CD4-positive, alpha-beta T cell (primary cell): ENCODE measurements at regions not wholly inside any gene's neighbourhood (a gene's known extent, or its start where the extent isn't known, plus 50 kb on each side); places are given as distances from the start of the nearest gene placed in this dataset.

Source experiments
- ATAC-seq: fragments of 200-7000 bp; cut with Tn5 transposase; one replicate; pipeline ENCODE4 v1.10.0; 2022; ENCODE audit warnings: mild to moderate bottlenecking; ENCODE audit not compliant: poor library complexity
- CTCF ChIA-PET: fragments of 350-600 bp; sonication (Branson Sonifier 250); formaldehyde crosslinking; loops from one replicate; lab custom pipeline; 2021; ENCODE audit warnings: antibody characterized with exemption, inconsistent platforms; lab: Charles Lee
- POLR2A ChIA-PET: fragments of 350-600 bp; sonication (Branson Sonifier 250); formaldehyde crosslinking; loops from one replicate; lab custom pipeline; 2021; ENCODE audit warnings: antibody characterized with exemption, inconsistent platforms; lab: Charles Lee
- DNase-seq, 14 experiments: peaks; one replicate each; pipeline ENCODE4 v3.0.0-alpha.2; 2013 to 2020; ENCODE audit warnings: mixed read lengths in 2 of 14
- H3K27ac ChIP-seq, 2 donors: one replicate each; pipeline versions ENCODE4 v1.5.1 to v1.7.0; 2013; ENCODE audit warnings: low read length in 2 of 2, low read depth in 1 of 2, mild to moderate bottlenecking in 1 of 2
- H3K27me3 ChIP-seq, 2 experiments: 1 replicate in 1 of 2; 2 replicates in 1 of 2; pipeline versions ENCODE4 v1.6.1 to v1.7.0; 2013; ENCODE audit warnings: low read length in 2 of 2, control low read depth in 1 of 2, mild to moderate bottlenecking in 1 of 2, moderate library complexity in 1 of 2; ENCODE audit not compliant: insufficient read depth in 2 of 2, control insufficient read depth in 1 of 2
- H3K36me3 ChIP-seq: one replicate; pipeline ENCODE4 v1.6.1; 2013; ENCODE audit warnings: low read length, control low read depth; ENCODE audit not compliant: insufficient read depth
- H3K4me1 ChIP-seq: one replicate; pipeline ENCODE4 v1.6.1; 2013; ENCODE audit warnings: low read length, control low read depth; ENCODE audit not compliant: insufficient read depth
- H3K4me3 ChIP-seq: one replicate; pipeline ENCODE4 v1.5.1; 2013; ENCODE audit warnings: mild to moderate bottlenecking, low read length, moderate library complexity
- H3K9me3 ChIP-seq, 2 experiments: 1 replicate in 1 of 2; 2 replicates in 1 of 2; pipeline versions ENCODE4 v1.6.1 to v1.7.0; 2013; ENCODE audit warnings: low read length in 2 of 2, mild to moderate bottlenecking in 2 of 2, control low read depth in 1 of 2, moderate library complexity in 1 of 2; ENCODE audit not compliant: control insufficient read depth in 1 of 2, insufficient read depth in 1 of 2
- H3K27ac Mint-ChIP-seq: one replicate; pipeline ENCODE4 v1.8.0; 2020; ENCODE audit warnings: mixed read lengths
- H3K27me3 Mint-ChIP-seq: one replicate; pipeline ENCODE4 v1.8.0; 2021; ENCODE audit warnings: mixed read lengths
- H3K36me3 Mint-ChIP-seq: one replicate; pipeline ENCODE4 v1.8.0; 2021; ENCODE audit warnings: low read depth, mixed read lengths
- H3K4me1 Mint-ChIP-seq: one replicate; pipeline ENCODE4 v1.8.0; 2021; ENCODE audit warnings: low read depth, mixed read lengths
- H3K4me3 Mint-ChIP-seq: one replicate; pipeline ENCODE4 v1.8.0; 2020; ENCODE audit warnings: mild to moderate bottlenecking, mixed read lengths
- H3K9me3 Mint-ChIP-seq: one replicate; pipeline ENCODE4 v1.8.0; 2020; ENCODE audit warnings: mixed read lengths
- intact Hi-C, 2 experiments: fragments of 100-400 bp; cut with DNase I in 1 of 2; cut with micrococcal nuclease in 1 of 2; formaldehyde crosslinking; loops; one replicate each; pipeline versions ENCODE4 v1.15.1 to v1.9.0; 2023 to 2025; cut with DNase I, micrococcal nuclease
- TF ChIP-seq, protein P1 (sequence below): fragments of 200-600 bp; IDR thresholded peaks from one replicate; pipeline ENCODE4 v1.8.0; 2022; ENCODE audit warnings: antibody characterized with exemption, mild to moderate bottlenecking

DNA sequence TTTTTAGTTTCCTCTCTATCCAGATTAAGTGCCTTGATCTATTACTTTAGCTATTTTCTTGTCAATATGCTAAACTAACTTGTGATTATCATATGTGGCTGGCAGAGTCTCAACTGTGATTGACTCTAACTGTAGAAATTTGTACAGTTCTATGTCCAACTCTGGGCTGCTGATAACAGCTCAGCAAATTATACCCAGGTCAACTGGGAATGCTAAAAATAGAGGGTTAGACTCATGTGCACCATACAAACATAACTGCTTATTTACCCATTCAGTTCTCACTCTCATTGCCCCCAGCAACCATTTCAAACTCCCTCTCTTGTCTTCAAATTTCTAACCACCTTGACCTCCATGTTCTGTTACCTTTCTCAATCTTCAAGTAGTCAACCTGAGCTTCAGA, 576.9 kb downstream of the TDRD15 start:
- ATAC-seq (no peak), DNase-seq (no peak)
- Histone ChIP-seq H3K27ac (no peak overlapping the region), H3K27me3 (no peaks in the 10 kb centered on the region), H3K4me3 (no peak overlapping the region), H3K9me3 (no peaks in the 10 kb centered on the region), H3K36me3 (no peaks in the 10 kb centered on the region), H3K4me1 (no peaks in the 10 kb centered on the region)
- Mint-ChIP-seq H3K4me1 (no peaks in the 10 kb centered on the region), H3K27me3 (no peaks in the 10 kb centered on the region), H3K4me3 (no peak overlapping the region), H3K27ac (no peak overlapping the region), H3K9me3 (peaks cover 4% of the 10 kb centered on the region), H3K36me3 (no peaks in the 10 kb centered on the region)
- TF ChIP-seq, protein P1, sequence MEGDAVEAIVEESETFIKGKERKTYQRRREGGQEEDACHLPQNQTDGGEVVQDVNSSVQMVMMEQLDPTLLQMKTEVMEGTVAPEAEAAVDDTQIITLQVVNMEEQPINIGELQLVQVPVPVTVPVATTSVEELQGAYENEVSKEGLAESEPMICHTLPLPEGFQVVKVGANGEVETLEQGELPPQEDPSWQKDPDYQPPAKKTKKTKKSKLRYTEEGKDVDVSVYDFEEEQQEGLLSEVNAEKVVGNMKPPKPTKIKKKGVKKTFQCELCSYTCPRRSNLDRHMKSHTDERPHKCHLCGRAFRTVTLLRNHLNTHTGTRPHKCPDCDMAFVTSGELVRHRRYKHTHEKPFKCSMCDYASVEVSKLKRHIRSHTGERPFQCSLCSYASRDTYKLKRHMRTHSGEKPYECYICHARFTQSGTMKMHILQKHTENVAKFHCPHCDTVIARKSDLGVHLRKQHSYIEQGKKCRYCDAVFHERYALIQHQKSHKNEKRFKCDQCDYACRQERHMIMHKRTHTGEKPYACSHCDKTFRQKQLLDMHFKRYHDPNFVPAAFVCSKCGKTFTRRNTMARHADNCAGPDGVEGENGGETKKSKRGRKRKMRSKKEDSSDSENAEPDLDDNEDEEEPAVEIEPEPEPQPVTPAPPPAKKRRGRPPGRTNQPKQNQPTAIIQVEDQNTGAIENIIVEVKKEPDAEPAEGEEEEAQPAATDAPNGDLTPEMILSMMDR = no peak
- intact Hi-C loops = no loop called here
- ChIA-PET POLR2A (no interaction called here), CTCF (no interaction called here)

DNA sequence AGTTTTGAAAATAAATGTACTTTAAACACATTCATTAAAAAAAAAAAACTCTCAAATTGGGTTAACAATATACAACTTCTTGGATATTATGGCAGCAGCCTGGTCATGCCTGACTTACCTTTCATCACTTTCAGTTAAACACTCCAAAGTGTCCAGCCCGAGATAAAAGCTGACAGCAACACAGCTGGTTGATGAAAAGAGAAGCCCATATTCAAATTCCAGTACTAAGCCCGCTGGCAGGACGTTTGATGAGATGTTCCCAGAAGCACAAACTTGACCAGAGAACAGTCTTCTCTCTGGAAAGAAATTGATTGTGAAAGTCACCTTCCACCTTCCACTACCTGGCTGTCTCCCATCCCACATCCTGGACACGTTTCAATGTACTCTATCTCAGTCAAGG, 586.3 kb downstream of the TDRD15 start:
- Histone ChIP-seq H3K27ac (no peak overlapping the region), H3K4me3 (no peak overlapping the region), H3K9me3 (peaks cover 0 to 4% of the 10 kb centered on the region in 2 experiments), H3K27me3 (no peaks in the 10 kb centered on the region), H3K36me3 (no peaks in the 10 kb centered on the region), H3K4me1 (no peaks in the 10 kb centered on the region)
- H3K4me1 Mint-ChIP-seq = no peaks in the 10 kb centered on the region
- H3K9me3 Mint-ChIP-seq = peaks cover 8% of the 10 kb centered on the region
- H3K27ac Mint-ChIP-seq = no peak overlapping the region
- no peaks in the 10 kb centered on the region for H3K27me3 Mint-ChIP-seq
- TF ChIP-seq, protein P1 = no peak
- ChIA-PET POLR2A (no interaction called here), CTCF (no interaction called here)
- H3K36me3 Mint-ChIP-seq = no peaks in the 10 kb centered on the region
- DNase-seq (no peak), ATAC-seq (no peak)
- intact Hi-C loops = no loop called here
- H3K4me3 Mint-ChIP-seq = no peak overlapping the region

DNA sequence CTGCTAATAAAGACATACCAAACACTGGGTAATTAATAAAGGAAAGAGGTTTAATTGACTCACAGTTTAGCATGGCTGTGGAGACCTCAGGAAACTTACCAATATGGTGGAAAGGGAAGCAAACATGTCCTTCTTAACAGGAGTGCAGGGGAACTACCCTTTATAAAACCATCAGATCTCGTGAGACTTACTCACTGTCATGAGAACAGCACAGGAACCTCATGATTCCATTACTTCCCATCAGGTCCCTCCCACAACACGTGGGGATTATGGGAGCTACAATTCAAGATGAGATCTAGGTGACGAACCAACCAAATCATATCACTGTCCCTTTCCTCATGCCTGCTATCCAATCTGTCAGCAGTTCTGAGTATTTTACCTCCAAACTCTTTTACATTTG, 586.7 kb downstream of the TDRD15 start:
- POLR2A ChIA-PET = no interaction called here
- Histone ChIP-seq H3K27ac (no peak overlapping the region), H3K9me3 (peaks cover 0 to 4% of the 10 kb centered on the region in 2 experiments), H3K4me3 (no peak overlapping the region), H3K27me3 (no peaks in the 10 kb centered on the region), H3K4me1 (no peaks in the 10 kb centered on the region), H3K36me3 (no peaks in the 10 kb centered on the region)
- CTCF ChIA-PET = no interaction called here
- intact Hi-C loops = no loop called here
- Mint-ChIP-seq H3K9me3 (peaks cover 8% of the 10 kb centered on the region), H3K4me1 (no peaks in the 10 kb centered on the region), H3K27ac (no peak overlapping the region), H3K4me3 (no peak overlapping the region), H3K36me3 (no peaks in the 10 kb centered on the region), H3K27me3 (no peaks in the 10 kb centered on the region)
- TF ChIP-seq, protein P1 = no peak
- ATAC-seq (no peak), DNase-seq (no peak)
